HL-60 (cell line): ENCODE measurements at regions not wholly inside any gene's neighbourhood (a gene's known extent, or its start where the extent isn't known, plus 50 kb on each side); places are given as distances from the start of the nearest gene placed in this dataset.

Experiments
- DNase-seq, 2 experiments: peaks; one replicate each; pipeline ENCODE4 v3.0.0-alpha.2; 2010 to 2020; ENCODE audit warnings: low read depth in 1 of 2, low spot score in 1 of 2
- H3K27ac ChIP-seq: fragments of 250-450 bp; sonication (Bioruptor Pico); replicated peaks from 2 replicates; pipeline ENCODE4 v1.5.1; 2020; ENCODE audit warnings: mild to moderate bottlenecking, moderate library complexity
- H3K27me3 ChIP-seq: fragments of 250-450 bp; sonication (Bioruptor Pico); 2 replicates; pipeline ENCODE4 v1.5.1; 2021; ENCODE audit warnings: mild to moderate bottlenecking, moderate library complexity; ENCODE audit not compliant: insufficient read depth, poor library complexity, severe bottlenecking
- H3K4me3 ChIP-seq: replicated peaks from 2 replicates; pipeline ENCODE4 v1.5.1; 2011; ENCODE audit warnings: mild to moderate bottlenecking, control low read depth, low read length; ENCODE audit not compliant: insufficient read depth
- CTCF ChIP-seq: IDR thresholded peaks from one replicate; pipeline ENCODE4 v1.5.1; 2011; ENCODE audit warnings: low read length, control low read depth, inconsistent platforms; ENCODE audit not compliant: insufficient read depth
- GABPA ChIP-seq: IDR thresholded peaks from 2 replicates; pipeline ENCODE4 v1.6.1; 2012; ENCODE audit warnings: low read depth
- POLR2AphosphoS5 ChIP-seq: IDR thresholded peaks from 2 replicates; pipeline ENCODE4 v1.6.1; 2012; ENCODE audit warnings: low read depth
- REST ChIP-seq: IDR thresholded peaks from 2 replicates; pipeline ENCODE4 v1.6.1; 2012; ENCODE audit warnings: low read depth; ENCODE audit not compliant: insufficient replicate concordance
- SPI1 ChIP-seq: IDR thresholded peaks from 2 replicates; pipeline ENCODE4 v1.6.1; 2012; ENCODE audit warnings: low read depth, mild to moderate bottlenecking, borderline replicate concordance

- TF ChIP-seq GABPA (no peak), SPI1 (no peak), CTCF (no peak), REST (no peak), POLR2AphosphoS5 (no peak)
- H3K4me3 ChIP-seq: no peak overlapping the region
- H3K27ac ChIP-seq: no peak overlapping the region
- no peak for DNase-seq
- H3K27me3 ChIP-seq: peaks cover 12% of the 10 kb centered on the region
Observed at GRCh38 chr9:109627042-109627441, 128.9 kb upstream of the PTPN3 start.

- no peak overlapping the region for H3K27ac ChIP-seq
- DNase-seq: no peak
- peaks cover 13% of the 10 kb centered on the region for H3K27me3 ChIP-seq
- TF ChIP-seq SPI1 (no peak), REST (no peak), POLR2AphosphoS5 (no peak), GABPA (no peak), CTCF (no peak)
- no peak overlapping the region for H3K4me3 ChIP-seq
Observed at GRCh38 chr9:109629615-109630014, 131.5 kb upstream of the PTPN3 start.

- H3K4me3 ChIP-seq: no peak overlapping the region
- TF ChIP-seq POLR2AphosphoS5: no peak
- no peak for TF ChIP-seq CTCF
- no peak for TF ChIP-seq REST
- no peak for TF ChIP-seq GABPA
- no peak for TF ChIP-seq SPI1
- DNase-seq: no peak
- H3K27me3 ChIP-seq: peaks cover 15% of the 10 kb centered on the region
- no peak overlapping the region for H3K27ac ChIP-seq
Observed at GRCh38 chr9:109632817-109633216, 134.7 kb upstream of the PTPN3 start.
